Ishikawa (cell line): ENCODE measurements at regions not wholly inside any gene's neighbourhood (a gene's known extent, or its start where the extent isn't known, plus 50 kb on each side); places are given as distances from the start of the nearest gene placed in this dataset.

ENCODE experiments used
- CEBPB ChIP-seq: IDR thresholded peaks from 2 replicates; pipeline ENCODE4 v1.6.1; 2012
- CREB1 ChIP-seq: IDR thresholded peaks from 2 replicates; pipeline ENCODE4 v1.6.1; 2012; ENCODE audit warnings: low read depth
- EGR1 ChIP-seq: IDR thresholded peaks from 2 replicates; pipeline ENCODE4 v1.6.1; 2012
- EP300 ChIP-seq: IDR thresholded peaks from 2 replicates; pipeline ENCODE4 v1.6.1; 2012; ENCODE audit warnings: borderline replicate concordance
- FOXM1 ChIP-seq: IDR thresholded peaks from 2 replicates; pipeline ENCODE4 v1.6.1; 2012; ENCODE audit warnings: low read depth, borderline replicate concordance
- NFIC ChIP-seq: IDR thresholded peaks from 2 replicates; pipeline ENCODE4 v1.6.1; 2012
- RAD21 ChIP-seq: IDR thresholded peaks from 2 replicates; pipeline ENCODE4 v1.6.1; 2012; ENCODE audit warnings: low read depth
- TAF1 ChIP-seq: IDR thresholded peaks from 2 replicates; pipeline ENCODE4 v1.6.1; 2012; ENCODE audit warnings: low read depth, mild to moderate bottlenecking
- TCF12 ChIP-seq: IDR thresholded peaks from 2 replicates; pipeline ENCODE4 v1.6.1; 2012; ENCODE audit warnings: low read depth
- TEAD4 ChIP-seq: IDR thresholded peaks from 2 replicates; pipeline ENCODE4 v1.6.1; 2012
- YY1 ChIP-seq: IDR thresholded peaks from 2 replicates; pipeline ENCODE4 v1.6.1; 2012; ENCODE audit warnings: low read depth
- ZBTB7A ChIP-seq: IDR thresholded peaks from 2 replicates; pipeline ENCODE4 v1.6.1; 2012; ENCODE audit warnings: low read depth
- TF ChIP-seq, protein P1 (sequence below): IDR thresholded peaks from 2 replicates; pipeline ENCODE4 v1.6.1; 2012; ENCODE audit warnings: low read depth, mild to moderate bottlenecking
- TF ChIP-seq, protein P2 (sequence below): IDR thresholded peaks from 2 replicates; pipeline ENCODE4 v1.6.1; 2012
- TF ChIP-seq, protein P3 (sequence below): IDR thresholded peaks from 2 replicates; pipeline ENCODE4 v1.6.1; 2012

DNA sequence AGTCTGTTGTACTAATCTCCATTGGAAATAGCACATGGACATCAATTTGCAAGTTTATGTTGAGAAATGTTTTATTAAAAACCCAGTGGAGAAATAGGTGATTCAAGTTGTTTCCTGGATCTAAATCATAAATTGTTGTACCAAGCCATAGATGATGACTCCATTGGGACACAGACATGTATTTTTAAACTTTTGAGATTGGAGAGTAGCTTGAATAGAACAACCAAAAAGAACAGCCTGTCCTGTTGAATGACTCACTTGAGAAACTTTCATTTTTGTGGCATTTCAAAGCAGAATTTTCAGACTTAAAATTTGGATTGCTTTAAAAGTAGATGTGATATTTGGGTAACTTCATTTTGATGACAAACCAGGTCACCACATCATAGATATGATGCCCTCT is 197.5 kb downstream of the GPAM start:
- no peak for TF ChIP-seq FOXM1
- TF ChIP-seq CEBPB, result no peak
- TF ChIP-seq, protein P1, sequence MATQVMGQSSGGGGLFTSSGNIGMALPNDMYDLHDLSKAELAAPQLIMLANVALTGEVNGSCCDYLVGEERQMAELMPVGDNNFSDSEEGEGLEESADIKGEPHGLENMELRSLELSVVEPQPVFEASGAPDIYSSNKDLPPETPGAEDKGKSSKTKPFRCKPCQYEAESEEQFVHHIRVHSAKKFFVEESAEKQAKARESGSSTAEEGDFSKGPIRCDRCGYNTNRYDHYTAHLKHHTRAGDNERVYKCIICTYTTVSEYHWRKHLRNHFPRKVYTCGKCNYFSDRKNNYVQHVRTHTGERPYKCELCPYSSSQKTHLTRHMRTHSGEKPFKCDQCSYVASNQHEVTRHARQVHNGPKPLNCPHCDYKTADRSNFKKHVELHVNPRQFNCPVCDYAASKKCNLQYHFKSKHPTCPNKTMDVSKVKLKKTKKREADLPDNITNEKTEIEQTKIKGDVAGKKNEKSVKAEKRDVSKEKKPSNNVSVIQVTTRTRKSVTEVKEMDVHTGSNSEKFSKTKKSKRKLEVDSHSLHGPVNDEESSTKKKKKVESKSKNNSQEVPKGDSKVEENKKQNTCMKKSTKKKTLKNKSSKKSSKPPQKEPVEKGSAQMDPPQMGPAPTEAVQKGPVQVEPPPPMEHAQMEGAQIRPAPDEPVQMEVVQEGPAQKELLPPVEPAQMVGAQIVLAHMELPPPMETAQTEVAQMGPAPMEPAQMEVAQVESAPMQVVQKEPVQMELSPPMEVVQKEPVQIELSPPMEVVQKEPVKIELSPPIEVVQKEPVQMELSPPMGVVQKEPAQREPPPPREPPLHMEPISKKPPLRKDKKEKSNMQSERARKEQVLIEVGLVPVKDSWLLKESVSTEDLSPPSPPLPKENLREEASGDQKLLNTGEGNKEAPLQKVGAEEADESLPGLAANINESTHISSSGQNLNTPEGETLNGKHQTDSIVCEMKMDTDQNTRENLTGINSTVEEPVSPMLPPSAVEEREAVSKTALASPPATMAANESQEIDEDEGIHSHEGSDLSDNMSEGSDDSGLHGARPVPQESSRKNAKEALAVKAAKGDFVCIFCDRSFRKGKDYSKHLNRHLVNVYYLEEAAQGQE, result no peak
- no peak for TF ChIP-seq TCF12
- no peak for TF ChIP-seq ZBTB7A
- no peak for TF ChIP-seq EGR1

DNA sequence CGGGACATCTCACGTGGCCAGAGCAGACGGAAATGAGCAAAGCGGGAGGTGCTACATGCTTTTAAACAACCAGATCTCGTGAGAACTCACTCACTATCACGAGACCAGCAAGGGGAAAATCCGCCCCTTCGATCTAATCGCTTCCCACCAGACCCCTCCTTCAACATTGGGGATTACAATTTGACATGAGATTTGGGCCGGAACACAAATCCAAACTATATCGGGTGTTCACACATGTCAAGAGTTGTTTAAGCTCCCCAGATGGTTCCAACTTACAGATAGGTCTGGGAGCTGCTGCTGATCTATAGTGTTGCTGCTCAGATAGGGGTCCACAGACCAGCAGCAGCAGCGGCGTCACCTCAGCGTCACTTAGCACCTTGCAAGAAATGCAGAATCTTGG is 194.9 kb downstream of the GPAM start:
- no peak for TF ChIP-seq EGR1
- no peak for TF ChIP-seq NFIC
- TF ChIP-seq RAD21, result no peak
- no peak for TF ChIP-seq TAF1
- TF ChIP-seq, protein P1, result no peak
- no peak for TF ChIP-seq CEBPB

DNA sequence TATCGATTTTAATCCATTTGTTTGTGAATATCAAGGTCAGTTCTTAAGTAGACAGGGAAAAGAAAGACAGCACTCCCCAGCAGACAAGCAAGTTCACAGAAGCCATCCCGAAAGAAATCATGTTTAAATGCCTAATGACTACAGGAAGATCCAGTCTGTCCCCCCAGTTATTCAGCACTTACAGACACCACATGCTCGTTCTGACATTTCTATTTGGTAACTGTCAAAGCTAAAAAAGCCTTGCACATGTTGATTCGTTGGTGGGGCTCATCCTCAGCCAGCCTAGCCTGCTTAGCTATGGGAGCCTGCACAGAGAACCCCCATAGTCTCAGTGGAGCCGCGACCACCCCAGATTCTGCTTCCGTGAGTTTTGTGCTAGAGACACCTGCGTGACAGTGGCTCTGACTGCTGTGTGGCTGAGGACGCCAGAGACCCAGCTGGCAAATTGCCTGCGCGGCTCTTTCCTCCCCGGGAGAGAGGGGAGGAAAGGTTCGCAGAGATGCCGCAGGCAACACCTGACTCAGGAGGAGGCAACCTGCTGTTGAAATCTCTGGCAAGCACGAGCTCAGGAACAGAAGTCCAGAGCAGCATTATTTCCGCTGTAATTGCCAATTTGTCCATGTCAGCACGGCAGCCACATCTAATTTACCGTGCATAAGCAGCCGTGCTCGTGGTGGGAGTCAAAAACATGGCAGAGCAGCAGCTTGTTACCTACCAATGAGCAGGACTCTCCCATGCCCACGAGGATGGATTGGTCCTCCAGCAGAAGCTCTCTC is 194.2 kb downstream of the GPAM start:
- TF ChIP-seq EGR1 (no peak), YY1 (no peak), TCF12 (no peak), ZBTB7A (no peak), TEAD4 (no peak), RAD21 (no peak), CEBPB (no peak), EP300 (no peak), TAF1 (no peak), CREB1 (no peak), NFIC (no peak), FOXM1 (no peak)
- TF ChIP-seq, protein P2, sequence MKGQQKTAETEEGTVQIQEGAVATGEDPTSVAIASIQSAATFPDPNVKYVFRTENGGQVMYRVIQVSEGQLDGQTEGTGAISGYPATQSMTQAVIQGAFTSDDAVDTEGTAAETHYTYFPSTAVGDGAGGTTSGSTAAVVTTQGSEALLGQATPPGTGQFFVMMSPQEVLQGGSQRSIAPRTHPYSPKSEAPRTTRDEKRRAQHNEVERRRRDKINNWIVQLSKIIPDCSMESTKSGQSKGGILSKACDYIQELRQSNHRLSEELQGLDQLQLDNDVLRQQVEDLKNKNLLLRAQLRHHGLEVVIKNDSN, result no peak
- TF ChIP-seq, protein P3, sequence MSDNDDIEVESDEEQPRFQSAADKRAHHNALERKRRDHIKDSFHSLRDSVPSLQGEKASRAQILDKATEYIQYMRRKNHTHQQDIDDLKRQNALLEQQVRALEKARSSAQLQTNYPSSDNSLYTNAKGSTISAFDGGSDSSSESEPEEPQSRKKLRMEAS, result no peak
- TF ChIP-seq, protein P1, result no peak

DNA sequence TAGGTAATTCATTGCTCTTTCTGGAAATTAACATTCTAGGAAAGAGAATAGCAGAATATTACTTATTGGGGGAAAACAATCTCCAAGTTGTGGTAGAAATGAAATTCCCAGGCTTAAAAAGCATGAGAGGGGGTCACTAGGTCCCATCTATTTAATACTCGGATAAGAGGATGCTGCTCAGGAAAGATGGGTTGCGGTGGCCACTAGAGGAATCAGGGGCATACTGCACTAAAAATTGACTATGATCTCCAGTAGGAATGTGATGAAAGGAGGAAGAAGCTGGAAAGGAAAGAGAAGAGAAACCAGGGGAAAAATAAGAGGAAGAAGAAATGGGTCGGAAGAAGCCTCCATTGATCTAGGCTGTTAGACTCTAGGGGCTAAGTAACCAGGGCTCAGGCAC is 192.8 kb downstream of the GPAM start:
- TF ChIP-seq TCF12, result no peak
- TF ChIP-seq TEAD4, result no peak
- no peak for TF ChIP-seq TAF1
- no peak for TF ChIP-seq EGR1

DNA sequence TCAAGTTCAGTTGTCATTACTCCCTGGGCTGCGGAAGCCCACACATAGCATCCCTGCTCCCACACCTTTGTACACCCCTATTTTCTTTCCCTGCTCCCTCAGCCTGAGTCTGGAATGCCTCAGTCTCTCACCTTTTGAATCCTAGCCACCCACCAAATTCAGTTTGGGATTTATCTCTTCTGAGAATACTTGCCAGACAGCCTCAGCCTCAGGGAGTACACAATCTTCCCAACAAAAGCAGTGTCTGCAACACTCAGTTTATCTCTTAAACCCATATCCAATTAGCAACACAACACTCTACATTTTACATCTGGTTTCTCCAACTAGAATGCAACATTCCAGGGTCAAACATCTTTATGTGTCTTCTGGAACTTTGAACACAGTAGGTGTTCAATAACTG is 190.2 kb downstream of the GPAM start:
- TF ChIP-seq, protein P1, result no peak
- no peak for TF ChIP-seq TCF12
- no peak for TF ChIP-seq CEBPB
- TF ChIP-seq YY1, result no peak
- TF ChIP-seq EP300, result no peak
- TF ChIP-seq CREB1, result no peak
- no peak for TF ChIP-seq FOXM1
